MM.1S (cell line): ENCODE measurements at regions not wholly inside any gene's neighbourhood (a gene's known extent, or its start where the extent isn't known, plus 50 kb on each side); places are given as distances from the start of the nearest gene placed in this dataset.

Experiments used
- CTCF ChIP-seq: fragments of 300-600 bp; sonication (generic); IDR thresholded peaks from 2 replicates; pipeline ENCODE4 v1.5.1; 2016; ENCODE audit warnings: antibody characterized with exemption, low read length, mixed read lengths
- EZH2 ChIP-seq: fragments of 300-600 bp; sonication (generic); optimal IDR thresholded peaks from 2 replicates; pipeline ENCODE3; 2017; ENCODE audit warnings: low read depth, mild to moderate bottlenecking, antibody characterized with exemption, low read length, mixed read lengths
- EZH2phosphoT487 ChIP-seq: fragments of 300-600 bp; sonication (generic); IDR thresholded peaks from 2 replicates; pipeline ENCODE4 v1.6.1; 2018; ENCODE audit warnings: antibody characterized with exemption, low read length

GRCh38 chr12:131402781-131403396 lies 308.0 kb upstream of the SFSWAP start:
- no peak for TF ChIP-seq CTCF
- TF ChIP-seq EZH2, result no peak
- no peak for TF ChIP-seq EZH2phosphoT487
